AG10803 (cell line): ENCODE measurements at regions not wholly inside any gene's neighbourhood (a gene's known extent, or its start where the extent isn't known, plus 50 kb on each side); places are given as distances from the start of the nearest gene placed in this dataset.

Experiments used
- DNase-seq: peaks from one replicate; pipeline ENCODE4 v3.0.0; 2010; ENCODE audit warnings: low read depth
- H3K4me3 ChIP-seq: 2 replicates; pipeline ENCODE4 v1.5.1; 2011; ENCODE audit warnings: mild to moderate bottlenecking, low read length, control low read depth
- TF ChIP-seq, protein P1 (sequence below): conservative IDR thresholded peaks from 2 replicates; pipeline ENCODE4 v1.5.1; 2011; ENCODE audit warnings: mild to moderate bottlenecking, low read length, control low read depth, inconsistent platforms

DNA sequence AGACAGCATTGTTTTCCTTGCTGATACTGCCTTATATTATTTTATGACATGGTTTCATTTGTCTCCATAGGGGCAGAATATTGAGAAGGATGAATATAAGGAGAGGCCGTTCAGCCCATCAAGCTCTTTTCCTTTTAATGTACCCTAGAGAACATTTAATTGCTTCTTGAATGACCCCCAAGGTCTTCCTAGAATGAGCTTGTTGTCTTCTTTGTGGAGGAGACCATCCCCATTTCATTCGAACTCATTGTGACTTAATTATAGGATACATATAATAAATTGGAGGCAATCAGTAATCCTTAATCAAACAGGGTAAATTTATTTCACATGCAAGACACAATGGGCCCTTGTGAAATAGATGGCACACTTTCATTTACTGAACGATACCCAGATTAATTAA, 231.3 kb downstream of the MDFIC start:
- no peak for DNase-seq
- TF ChIP-seq, protein P1, sequence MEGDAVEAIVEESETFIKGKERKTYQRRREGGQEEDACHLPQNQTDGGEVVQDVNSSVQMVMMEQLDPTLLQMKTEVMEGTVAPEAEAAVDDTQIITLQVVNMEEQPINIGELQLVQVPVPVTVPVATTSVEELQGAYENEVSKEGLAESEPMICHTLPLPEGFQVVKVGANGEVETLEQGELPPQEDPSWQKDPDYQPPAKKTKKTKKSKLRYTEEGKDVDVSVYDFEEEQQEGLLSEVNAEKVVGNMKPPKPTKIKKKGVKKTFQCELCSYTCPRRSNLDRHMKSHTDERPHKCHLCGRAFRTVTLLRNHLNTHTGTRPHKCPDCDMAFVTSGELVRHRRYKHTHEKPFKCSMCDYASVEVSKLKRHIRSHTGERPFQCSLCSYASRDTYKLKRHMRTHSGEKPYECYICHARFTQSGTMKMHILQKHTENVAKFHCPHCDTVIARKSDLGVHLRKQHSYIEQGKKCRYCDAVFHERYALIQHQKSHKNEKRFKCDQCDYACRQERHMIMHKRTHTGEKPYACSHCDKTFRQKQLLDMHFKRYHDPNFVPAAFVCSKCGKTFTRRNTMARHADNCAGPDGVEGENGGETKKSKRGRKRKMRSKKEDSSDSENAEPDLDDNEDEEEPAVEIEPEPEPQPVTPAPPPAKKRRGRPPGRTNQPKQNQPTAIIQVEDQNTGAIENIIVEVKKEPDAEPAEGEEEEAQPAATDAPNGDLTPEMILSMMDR = no peak
- H3K4me3 ChIP-seq = no peak overlapping the region

DNA sequence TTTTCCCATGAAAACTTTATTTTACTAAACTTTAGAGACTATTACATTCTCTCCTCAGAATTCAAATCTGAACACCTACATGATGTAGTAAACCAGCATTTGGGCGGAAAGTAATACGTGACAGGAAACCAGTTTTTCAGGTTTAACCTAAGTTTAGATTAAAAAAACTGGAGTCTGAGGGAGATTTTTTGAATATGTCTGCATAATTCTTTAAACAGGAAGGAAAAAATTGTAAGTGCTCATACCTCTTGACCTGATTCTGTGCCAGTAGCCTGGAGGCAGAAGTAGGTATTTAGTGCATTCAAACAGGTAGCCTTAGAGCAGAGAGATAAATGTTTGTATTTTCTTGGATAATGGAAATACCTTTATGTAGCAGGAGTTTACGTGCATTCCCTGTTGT, 224.3 kb downstream of the MDFIC start:
- H3K4me3 ChIP-seq = no peak overlapping the region
- no peak for DNase-seq
- TF ChIP-seq, protein P1 = no peak

DNA sequence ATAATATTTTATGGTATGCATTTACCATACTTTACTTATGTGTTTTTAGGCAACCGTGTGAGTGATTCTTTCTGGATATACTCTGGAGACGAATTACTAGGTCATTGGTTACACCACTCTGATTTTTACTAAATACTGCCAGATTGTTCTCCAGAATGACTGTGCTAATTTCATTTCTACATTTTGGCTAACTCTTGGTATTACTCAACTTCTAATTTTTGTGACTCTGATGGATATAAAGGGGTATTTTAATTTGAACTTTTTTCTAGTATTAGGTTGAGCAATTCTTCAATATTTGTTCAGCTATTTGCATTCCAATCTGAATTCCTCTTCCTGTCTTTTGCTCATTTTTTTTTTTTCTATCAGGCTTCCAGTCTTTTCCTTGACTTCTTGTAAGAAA, 223.6 kb downstream of the MDFIC start:
- peak; percentile 92 for DNase-seq
- TF ChIP-seq, protein P1 = no peak
- no peak overlapping the region for H3K4me3 ChIP-seq

DNA sequence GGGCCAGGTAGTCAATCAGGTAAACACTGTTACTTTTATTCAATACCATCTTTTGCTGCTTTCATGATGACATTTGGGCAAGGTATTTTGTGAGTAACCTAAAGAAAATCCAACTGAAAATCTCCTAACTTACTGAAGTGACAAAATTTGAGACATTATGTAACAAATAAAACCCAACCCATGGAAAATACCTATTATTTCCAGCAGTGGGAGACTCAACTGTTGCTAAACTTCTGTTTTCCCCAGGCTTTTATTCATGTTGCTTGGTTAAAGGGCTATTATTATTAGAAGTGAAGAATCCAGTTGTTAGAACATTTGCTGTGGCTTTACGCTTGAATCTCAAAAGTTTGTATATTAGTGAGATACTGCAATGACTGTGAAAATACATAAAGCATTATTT, 215.9 kb downstream of the MDFIC start:
- TF ChIP-seq, protein P1 = no peak; the same call in 1 of the 2 replicates
- H3K4me3 ChIP-seq = no peak overlapping the region
- no peak for DNase-seq

DNA sequence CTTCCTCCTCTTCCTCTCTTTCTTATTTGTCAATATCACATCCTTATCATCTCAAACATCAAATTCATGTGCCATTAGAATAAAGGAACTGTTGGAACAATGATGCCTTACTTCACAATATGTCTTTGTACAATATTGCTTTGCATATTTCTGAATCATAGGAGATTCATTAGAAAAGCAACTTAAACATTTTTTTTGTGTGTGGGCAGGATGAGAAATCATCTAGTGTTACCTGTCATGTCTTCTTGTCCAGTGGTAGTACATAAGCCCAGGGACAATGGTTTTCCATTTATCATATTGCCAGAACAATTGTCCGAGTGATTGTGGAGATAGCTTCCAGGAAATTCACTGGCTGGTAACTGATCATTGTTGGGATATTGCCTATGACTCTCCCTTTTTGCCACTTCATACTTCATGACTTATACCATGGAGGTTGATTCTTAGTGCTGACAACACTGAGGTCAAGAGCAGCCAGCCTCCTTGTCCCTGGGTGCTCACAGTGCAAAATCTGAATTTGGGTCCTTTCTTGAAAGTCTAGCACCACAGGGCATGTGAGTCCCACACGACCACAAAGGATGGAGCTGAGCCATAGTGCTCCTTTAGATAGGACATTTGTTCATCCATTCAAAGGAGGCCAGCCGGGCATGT, 215.0 kb downstream of the MDFIC start:
- no peak for DNase-seq
- no peak overlapping the region for H3K4me3 ChIP-seq
- TF ChIP-seq, protein P1 = no peak

DNA sequence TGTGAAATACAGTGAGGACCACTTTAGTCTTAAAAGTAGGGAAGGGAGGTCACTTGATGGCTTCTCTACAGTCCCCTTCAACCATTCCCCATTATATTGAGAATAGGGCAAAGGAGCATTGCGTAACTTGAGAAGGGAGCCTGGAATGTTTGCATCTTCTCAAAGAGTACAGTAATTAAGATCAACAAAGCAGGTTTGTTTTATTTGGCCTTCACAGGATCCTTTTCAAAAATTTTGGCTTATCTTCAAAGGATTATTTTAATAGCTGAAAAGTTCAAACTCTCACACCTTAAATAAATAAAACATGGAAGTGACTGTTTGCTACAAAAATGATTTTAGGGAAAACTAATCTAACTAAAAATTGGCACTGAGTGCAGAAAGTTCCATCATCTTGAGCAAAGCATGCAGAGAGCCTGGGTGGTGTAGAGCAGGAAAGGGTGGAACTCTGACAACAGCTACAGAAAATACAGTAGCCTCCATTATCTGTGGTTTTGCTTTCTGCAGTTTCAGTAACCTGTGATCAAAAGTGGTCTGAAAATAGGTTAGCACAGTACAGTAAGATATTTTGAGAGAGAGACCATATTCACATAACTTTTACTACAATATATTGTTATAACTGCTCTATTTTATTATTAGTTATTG, 214.0 kb downstream of the MDFIC start:
- DNase-seq = no peak
- TF ChIP-seq, protein P1 = no peak
- no peak overlapping the region for H3K4me3 ChIP-seq

DNA sequence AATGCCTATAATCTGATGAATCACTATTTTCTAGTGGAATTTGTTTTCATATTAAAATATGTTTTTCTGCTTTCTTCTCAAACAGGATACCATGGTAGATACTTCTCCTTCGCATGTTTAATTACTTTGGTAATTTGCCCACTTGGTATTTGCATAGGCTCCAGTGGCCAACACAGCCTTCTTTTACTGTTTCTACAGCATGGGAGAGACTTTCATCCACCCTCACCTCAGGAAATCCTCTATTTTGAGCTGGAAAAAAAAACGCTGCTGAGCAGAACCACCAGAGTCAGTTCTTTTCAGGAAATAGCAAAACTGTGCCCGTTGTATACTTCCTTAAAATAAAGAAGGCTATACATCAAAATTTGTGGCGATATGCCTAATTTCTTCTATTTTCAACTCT, 213.3 kb downstream of the MDFIC start:
- DNase-seq = no peak
- TF ChIP-seq, protein P1 = no peak
- no peak overlapping the region for H3K4me3 ChIP-seq
